SK-N-SH treated with all-trans-retinoic acid at 6 μM for 48 hours (cell line): ENCODE measurements at regions not wholly inside any gene's neighbourhood (a gene's known extent, or its start where the extent isn't known, plus 50 kb on each side); places are given as distances from the start of the nearest gene placed in this dataset.

Experiments
- CREB5 ChIP-seq: fragments of 250-450 bp; sonication (Bioruptor Pico); IDR thresholded peaks from 2 replicates; pipeline ENCODE4 v1.5.1; 2020; ENCODE audit warnings: low read depth, mild to moderate bottlenecking, moderate library complexity
- CSDC2 ChIP-seq: fragments of 250-450 bp; sonication (Bioruptor Pico); IDR thresholded peaks from 2 replicates; pipeline ENCODE4 v1.5.0; 2020; ENCODE audit warnings: mild to moderate bottlenecking, moderate library complexity
- ESRRG ChIP-seq: fragments of 250-450 bp; sonication (Bioruptor Pico); IDR thresholded peaks from 2 replicates; pipeline ENCODE4 v1.6.1; 2021; ENCODE audit warnings: mild to moderate bottlenecking
- ISL1 ChIP-seq: fragments of 250-450 bp; sonication (Bioruptor Pico); IDR thresholded peaks from 2 replicates; pipeline ENCODE4 v2.1.2; 2022; ENCODE audit warnings: mild to moderate bottlenecking, moderate library complexity
- OSR1 ChIP-seq: fragments of 250-450 bp; sonication (Bioruptor Pico); IDR thresholded peaks from 2 replicates; pipeline ENCODE4 v1.8.0; 2022; ENCODE audit warnings: moderate library complexity, mild to moderate bottlenecking, inconsistent platforms
- PATZ1 ChIP-seq: fragments of 250-450 bp; sonication (Bioruptor Pico); IDR thresholded peaks from 2 replicates; pipeline ENCODE4 v1.8.0; 2020; ENCODE audit warnings: mild to moderate bottlenecking, moderate library complexity, borderline replicate concordance
- RARB ChIP-seq: fragments of 250-450 bp; sonication (Bioruptor Pico); IDR thresholded peaks from 2 replicates; pipeline ENCODE4 v1.8.0; 2021; ENCODE audit warnings: mild to moderate bottlenecking, moderate library complexity
- SNAI2 ChIP-seq: fragments of 250-450 bp; sonication (Bioruptor Pico); IDR thresholded peaks from 2 replicates; pipeline ENCODE4 v1.5.0; 2020; ENCODE audit warnings: mild to moderate bottlenecking, moderate library complexity
- TCF4 ChIP-seq: fragments of 250-450 bp; sonication (Bioruptor Pico); IDR thresholded peaks from 2 replicates; pipeline ENCODE4 v1.8.0; 2021; ENCODE audit warnings: mild to moderate bottlenecking, moderate library complexity, borderline replicate concordance
- TOX ChIP-seq: fragments of 250-450 bp; sonication (Bioruptor Pico); IDR thresholded peaks from 2 replicates; pipeline ENCODE4 v1.8.0; 2021; ENCODE audit warnings: mild to moderate bottlenecking, moderate library complexity, borderline replicate concordance
- TSHZ2 ChIP-seq: fragments of 250-450 bp; sonication (Bioruptor Pico); IDR thresholded peaks from 2 replicates; pipeline ENCODE4 v1.5.0; 2020; ENCODE audit warnings: mild to moderate bottlenecking, moderate library complexity
- ZFP3 ChIP-seq: fragments of 250-450 bp; sonication (Bioruptor Pico); IDR thresholded peaks from 2 replicates; pipeline ENCODE4 v1.5.0; 2020; ENCODE audit warnings: mild to moderate bottlenecking, moderate library complexity
- ZNF565 ChIP-seq: fragments of 450-650 bp; formaldehyde crosslinking; conservative IDR thresholded peaks from 2 replicates; pipeline ENCODE4 v1.5.0; 2020; ENCODE audit warnings: low read depth, mild to moderate bottlenecking, moderate library complexity
- ZNF70 ChIP-seq: fragments of 450-650 bp; formaldehyde crosslinking; IDR thresholded peaks from 2 replicates; pipeline ENCODE4 v1.5.0; 2020; ENCODE audit warnings: mild to moderate bottlenecking, moderate library complexity

GRCh38 chr6:10140824-10141223 is 274.1 kb downstream of the TFAP2A start:
- TF ChIP-seq TOX (CRISPR knock-in tag) (no peak), ZNF70 (CRISPR knock-in tag) (no peak), ESRRG (CRISPR knock-in tag) (no peak), RARB (CRISPR knock-in tag) (no peak), SNAI2 (CRISPR knock-in tag) (no peak), PATZ1 (CRISPR knock-in tag) (no peak), ISL1 (CRISPR knock-in tag) (no peak), CREB5 (CRISPR knock-in tag) (no peak), TSHZ2 (no peak), TCF4 (no peak), ZNF565 (CRISPR knock-in tag) (no peak), ZFP3 (CRISPR knock-in tag) (no peak), OSR1 (CRISPR knock-in tag) (no peak), CSDC2 (no peak)
